Islet precursor cell (in vitro differentiated cells): ENCODE measurements at regions not wholly inside any gene's neighbourhood (a gene's known extent, or its start where the extent isn't known, plus 50 kb on each side); places are given as distances from the start of the nearest gene placed in this dataset.

Experiments
- DNase-seq: peaks from one replicate; pipeline ENCODE4 v3.0.0-alpha.2; 2018

DNA sequence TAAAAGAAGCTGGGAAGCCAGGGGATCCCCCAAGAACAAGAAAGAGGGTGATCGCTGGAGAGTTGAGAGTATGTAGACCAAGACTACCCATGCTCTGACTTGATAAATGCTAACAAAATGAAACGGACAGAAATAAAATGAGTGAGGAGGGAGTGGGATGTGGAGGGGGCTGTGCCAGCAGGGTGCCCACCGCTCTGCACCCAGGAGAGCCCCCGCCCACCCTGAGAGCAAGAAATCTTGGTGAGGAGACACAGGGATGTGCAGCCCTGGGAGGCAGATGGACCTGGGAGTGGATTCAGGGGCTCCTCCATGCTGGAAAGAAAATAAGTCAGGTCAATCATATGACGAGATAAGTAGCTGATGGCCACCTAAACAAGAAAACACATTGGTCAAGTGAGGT, 590.9 kb downstream of the AJAP1 start:
- DNase-seq = no peak

DNA sequence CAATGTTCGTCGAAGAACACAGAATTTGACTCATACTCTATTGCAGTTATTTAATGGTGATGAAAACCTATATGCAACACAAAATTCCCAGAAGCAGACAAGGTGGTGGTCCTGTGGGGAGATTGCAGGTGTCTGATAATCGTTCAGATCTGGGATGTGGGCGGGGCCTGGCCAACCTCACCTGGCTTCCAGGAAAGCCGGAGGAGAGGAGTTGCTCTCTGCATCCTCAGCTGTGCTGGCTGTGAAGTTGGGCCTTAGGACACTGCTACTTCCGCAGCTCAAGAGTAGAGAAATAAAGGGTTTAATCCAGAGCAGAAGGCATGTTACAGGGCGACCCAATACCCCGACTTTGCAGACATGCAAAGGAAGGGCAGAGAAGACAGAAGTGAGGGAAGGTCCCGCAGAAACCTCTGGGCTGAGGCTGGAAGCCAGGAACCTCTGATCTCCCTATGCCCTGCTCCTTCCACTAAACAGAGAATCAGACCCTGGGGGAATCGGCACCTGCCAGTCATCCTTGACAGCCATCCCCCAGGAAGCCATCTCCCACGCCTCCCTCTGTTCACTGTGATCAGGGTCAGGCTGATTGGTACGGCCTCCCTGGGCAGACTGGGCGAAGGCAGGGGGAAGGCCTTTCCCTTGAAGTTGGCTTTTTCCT, 590.3 kb downstream of the AJAP1 start:
- DNase-seq = peak; percentile 30

DNA sequence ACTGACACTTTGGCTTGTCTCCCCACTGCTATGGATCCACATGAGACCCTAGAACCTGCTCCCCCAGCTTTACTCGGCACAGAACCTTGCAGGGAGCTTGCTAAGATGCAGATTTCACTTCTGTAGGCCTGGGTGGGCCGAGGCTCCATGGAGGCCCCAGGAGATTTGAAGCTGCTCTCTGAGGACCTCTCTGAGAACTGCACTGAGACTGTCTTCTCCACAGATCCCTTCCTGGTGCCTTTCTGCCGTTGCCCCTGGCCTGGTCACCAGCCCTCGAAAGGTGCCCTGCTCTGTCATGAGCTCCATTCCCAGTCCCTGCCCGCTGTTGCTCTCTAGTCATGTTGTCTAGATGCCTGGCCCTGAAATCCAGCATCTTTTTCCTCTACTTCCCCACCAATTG, 588.4 kb downstream of the AJAP1 start:
- DNase-seq = no peak

DNA sequence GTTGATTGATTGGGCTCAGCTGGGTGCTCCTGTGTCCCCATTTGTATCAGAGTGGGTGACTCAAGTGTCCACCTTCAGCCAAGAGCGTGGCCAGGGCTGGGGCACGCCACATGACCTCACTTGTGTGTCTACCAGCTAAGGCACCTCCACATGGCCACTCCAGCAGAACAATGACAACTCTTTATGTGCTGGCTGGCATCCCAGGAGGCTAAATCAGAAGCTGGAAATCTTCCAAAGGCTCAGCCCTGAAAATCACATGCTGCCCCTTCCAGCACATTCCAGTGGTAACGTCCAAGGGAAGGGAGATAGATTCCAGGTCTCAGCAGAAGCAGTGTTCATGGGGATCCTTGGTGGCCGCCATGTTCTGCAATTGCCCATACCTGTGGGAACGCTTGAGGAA, 585.5 kb downstream of the AJAP1 start:
- DNase-seq = no peak

DNA sequence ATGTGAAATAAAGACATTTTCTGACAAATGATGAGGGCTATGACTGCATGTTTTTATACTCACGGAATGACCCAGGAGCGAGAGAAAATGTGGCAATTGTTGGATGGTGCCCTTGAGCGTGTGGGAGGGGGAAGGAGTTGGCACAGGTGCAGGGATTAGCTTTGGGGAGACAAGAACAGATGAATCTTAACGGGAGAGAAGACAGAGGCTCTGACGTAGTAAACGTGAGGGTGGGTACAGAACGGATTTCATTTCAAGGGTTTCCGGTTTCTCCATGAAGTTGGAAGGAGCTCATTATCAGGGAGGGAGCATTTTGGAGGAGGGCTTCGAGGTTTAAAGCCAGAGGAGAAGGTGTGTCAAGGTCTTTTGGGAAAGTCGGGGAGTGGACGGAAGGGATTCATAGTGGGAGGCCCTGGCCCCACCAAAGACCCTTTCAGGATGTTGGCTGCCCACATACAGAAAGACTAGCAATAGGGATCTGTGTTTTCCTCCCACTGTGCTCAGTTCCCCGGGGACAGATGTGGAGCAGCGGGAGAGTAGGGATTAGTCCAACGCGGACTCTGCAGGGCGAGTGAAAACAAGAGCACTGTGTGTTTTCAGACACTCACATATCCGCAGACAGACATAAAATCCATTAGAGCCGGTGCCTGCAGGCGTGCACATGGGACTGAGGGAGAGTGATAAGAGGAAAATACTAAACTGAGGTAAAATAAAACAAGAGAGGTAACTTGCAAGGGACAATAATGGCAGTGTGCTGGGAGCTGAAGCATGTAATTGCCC, 584.1 kb downstream of the AJAP1 start:
- no peak for DNase-seq

DNA sequence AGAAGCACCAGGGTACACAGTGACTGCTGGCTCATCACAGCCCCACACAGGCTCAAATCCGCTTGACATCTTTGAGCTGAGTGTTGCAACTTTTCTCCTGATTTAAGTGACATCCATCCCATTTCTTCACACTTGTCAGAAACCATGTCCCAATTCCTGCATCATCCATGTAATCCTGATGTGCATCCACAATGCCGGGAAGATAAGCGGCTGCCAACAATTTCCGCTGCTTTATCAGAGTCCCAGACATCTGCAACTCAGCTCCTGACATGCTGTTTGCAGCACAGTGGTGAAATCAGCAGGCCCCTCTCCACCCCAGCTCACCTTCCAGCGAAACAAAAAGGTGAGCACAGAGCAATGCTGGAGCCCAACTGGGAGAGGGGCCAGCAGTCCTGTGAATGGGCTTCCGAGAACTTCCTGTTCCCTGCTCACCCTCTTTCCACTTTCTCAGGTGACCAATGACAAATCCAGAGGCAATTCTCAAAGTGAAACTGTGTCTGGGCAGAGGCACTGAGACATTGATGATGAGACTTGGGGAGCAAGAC, 581.0 kb downstream of the AJAP1 start:
- DNase-seq = no peak

DNA sequence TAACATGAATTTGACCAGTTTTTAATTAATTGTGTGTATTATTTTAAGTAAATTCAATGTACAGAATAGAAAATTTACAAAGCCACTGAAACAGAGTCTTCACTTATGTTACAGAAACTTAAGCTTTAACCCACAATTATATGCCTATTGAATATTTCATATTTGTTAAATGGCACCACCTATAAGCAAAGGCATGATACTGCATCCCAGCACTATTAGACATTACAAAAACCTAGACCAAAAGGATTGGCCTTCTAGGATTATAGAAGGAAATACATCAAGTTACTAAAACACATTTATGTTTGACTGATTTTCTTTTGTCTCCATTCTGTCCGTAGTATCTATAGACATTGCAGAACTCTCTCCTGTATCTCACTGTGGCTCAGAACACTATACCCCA, 578.1 kb downstream of the AJAP1 start:
- DNase-seq = no peak

DNA sequence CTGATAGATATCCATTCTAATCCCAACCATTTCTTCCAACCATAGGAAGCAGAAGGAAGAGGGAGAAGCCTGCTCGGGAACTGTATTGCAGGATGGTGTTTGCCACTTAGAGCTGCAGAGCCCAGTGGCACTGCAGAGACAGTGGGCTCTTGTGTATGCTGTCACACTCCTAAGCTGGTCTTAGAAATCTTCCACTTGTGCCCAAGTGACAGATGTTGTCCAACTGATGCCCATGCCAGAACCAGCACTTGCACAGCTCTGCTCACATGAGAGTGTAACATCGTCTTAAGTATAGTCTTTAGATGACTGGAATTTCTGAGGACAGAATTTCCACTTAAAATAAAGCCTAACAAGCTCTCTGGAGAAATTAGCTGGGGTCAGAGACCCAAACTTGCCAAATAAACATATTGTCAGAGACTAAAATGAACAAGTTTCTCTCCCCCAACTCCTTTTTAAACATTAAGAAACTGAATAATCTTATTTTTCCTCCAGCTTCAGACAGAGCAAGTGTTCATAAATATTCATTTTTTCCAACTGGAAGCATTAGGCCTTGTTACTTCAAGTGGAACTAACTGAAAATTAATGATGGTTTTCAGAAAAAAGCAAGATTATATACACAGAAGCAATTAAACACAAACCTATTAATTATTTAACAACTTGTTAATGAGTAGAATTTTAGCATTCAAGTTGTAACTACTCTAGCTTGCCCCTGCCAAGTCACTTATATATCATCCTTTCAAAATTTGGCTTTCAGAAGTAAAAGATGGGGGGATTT, 577.3 kb downstream of the AJAP1 start:
- no peak for DNase-seq

DNA sequence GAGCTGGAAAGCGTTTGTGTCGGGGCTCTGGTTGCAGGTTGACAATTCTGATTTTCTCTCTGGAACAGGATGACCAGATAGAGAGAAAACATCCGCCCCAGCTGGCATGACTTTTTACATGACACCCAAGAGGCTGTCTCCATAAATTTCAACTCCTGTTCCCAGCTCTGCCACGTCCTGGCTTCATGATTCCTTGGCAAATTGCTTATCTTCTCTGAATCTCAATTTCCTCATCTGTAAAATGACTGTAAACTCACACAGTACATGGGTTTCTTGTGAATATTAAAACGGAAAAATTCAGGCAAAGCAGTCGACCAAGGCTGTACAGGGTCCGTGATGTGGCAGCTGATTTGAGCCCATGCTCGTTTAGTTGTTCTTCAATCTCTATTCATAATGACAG, 572.7 kb downstream of the AJAP1 start:
- DNase-seq = no peak

DNA sequence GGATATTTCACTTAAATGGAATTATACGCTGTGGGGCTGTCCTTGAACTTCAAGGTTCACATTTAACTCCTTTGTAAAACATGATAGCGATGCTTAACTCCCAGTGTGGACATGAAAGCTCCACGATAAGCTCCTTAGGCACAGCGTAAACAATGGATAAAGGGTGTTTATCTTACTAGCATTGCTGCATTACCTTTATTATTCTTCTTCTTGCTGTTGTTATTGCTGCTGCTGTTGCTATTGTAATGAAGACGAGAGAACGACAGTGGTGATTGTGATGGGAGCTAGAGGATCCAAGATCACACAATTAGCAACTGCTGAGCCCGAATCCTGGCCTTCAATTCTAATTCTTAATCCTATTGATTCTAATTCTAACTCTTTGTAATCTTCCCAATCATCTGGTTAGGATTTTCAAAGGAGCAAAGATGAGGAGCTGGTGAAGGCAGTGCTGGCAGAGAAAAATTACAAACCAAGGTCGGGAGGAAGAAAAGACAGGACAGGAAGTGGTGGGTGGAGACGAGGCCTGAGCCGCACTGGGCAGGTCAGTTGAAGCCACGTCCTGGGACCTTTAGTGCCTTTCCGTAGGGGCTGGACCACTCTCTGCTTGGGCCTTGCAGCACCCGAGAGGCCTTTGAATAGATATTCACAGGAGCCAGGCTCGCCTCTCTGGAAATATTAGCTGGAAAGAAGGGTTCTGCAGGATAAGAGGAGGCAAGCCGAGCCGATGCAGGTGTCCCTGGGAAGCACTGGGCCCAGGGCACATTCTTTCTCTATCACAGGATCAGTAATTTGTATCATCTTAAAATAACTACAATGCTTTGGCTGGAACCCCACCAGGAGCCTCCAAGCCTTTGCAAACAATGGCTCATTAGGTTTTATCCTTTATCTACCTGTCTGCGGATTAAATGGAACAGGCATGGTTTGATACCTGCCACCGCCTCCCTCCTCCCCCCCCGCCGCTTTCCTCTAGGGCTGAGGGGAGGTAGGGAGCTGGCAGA, 571.6 kb downstream of the AJAP1 start:
- no peak for DNase-seq

DNA sequence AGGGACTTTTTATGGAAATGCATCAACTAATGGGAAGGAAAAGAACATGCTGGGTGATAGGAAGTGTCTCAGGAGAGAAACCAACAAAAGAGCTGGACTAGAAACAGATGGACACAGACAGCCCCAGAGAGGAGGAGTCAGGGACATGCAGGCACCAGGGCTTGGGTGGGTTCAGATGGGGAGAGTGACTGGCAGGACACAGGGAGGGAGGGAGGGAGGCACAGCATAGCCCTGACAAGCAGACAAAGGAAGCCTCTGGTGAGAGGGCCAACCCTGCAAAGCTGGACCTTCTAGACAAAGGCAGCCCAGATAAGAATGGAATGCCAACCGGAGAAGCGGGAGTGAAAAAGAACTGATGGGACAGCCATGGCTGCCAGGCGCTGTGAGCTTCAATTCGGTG, 568.8 kb downstream of the AJAP1 start:
- no peak for DNase-seq

DNA sequence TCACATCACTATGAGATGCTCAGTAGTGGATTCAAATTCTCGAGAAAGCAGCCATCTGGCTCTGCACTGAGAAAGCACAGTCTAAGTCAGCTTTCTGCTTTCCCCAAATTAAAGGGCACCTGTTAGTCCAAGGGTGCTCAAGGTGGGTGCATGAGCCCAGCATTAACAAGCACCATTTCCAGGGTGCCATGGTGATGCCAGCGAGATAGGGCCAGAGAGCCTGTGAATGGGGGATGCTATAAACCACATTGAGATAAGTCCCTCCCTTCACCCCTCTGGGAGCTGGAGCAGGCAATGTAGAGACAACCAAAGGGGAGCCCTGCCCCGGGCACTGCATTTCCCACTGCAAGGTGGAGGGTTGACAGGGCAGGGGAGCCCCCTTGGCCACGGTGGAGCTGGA, 568.2 kb downstream of the AJAP1 start:
- DNase-seq = no peak

DNA sequence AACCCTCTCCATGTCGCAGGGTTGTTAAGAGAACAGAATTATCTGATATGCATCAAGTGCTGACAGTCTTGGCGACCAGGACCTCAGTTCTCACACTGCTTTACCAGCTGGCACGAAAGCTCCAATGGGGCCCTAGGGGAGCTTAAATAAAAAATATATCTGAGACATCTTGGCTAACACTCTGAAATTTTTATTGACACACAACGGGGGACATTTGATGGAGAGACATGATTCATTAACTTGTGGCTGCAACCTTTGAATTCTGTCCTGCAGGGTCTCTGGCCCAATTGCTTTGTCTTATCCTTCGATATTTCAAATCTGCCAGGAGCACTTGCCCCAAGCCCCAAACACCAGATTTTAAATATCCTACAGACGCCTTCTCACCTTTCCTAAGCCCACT, 567.0 kb downstream of the AJAP1 start:
- DNase-seq = no peak

DNA sequence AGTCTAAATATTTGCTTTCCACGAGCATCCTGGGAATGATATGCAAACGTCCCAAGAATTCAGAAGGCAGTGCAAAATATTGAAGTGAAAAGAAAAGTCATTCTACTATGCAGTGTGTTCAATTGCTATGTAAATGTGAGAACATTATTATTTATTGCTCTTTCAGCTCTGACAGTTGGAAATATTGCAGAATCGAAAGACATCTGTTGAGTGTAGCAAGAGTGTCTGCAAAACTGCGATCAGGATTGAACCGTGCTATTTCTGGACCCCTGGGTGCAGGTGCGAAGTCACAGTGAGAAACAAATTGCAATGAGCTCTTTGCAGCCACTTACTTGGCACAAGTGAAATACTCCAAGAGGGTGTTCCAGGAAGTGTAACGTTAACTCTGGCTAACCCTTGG, 566.4 kb downstream of the AJAP1 start:
- DNase-seq = no peak

DNA sequence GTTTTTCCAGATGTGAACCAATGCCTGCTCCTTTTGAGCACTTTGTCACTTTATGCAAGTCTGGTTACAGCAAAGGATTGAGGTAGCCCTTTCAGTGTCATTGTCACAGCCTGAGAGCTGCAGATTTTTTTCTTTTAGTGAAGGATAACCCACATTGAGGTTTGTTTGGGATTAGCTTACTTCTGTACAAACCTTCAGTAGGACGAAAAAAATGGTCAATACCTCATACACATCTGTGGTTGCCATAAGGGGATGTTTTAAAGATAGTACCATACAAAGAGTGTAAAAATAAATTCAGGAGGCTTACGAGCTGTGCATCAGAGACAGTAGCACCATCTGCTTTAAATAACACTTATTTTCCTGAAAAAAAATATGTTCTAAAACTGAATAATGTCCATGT, 566.0 kb downstream of the AJAP1 start:
- DNase-seq = no peak

DNA sequence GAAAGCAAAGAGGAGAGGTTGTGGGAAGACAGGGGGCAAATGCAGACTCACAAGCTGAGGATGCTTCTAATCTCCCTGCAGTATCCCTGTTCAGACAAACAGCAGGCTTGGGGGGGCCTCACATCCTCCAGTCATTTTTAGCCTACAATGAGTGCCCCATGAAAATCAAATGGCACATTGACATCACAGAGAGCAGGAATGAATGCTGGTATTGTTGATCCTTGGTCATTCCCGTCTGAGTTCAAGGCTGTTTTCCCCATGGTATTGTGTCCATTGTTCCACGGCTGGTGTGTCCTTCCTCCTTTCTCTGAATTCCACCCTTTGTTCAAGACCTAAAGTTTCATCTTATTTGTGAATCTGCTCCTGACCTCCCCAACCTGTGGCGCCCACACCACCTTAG, 545.6 kb downstream of the AJAP1 start:
- DNase-seq = no peak

DNA sequence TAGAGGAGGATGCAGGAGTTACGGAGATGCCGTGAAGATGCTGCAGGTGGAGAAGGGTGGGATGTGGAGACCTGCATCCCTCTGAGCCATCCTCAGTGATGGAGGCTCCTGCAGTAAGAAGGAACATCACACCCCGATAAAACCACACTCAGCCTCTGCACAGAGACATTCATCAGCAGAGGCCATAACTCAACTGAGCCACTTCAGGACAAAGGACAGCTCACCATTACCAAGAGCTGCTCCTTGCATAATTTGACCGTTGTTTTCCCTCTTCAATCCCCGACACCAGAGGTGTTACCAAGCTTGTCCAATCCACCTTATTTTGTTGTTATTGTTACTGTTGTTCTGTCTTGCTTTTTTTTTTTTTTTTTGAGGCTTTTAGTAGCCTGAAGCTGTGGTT, 543.9 kb downstream of the AJAP1 start:
- no peak for DNase-seq

DNA sequence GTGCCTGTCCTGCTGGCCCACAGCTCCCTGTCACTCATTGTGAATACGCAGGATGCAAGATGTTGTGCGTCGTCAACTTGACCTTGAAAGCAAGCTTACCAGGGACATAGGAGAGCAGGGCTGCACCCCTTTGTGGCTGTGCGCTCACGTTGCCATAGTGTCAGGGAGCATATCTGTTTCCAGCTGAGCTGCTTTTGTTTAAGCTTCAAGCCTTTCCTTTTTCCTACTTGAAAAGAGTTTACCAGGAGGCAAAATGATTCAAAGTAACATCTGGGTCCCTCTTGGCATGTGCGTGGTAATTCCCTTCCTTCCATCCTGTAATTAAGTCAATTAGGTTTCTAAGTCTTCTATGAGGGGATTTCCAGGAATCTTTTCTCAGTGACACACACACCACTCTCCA, 537.1 kb downstream of the AJAP1 start:
- no peak for DNase-seq

DNA sequence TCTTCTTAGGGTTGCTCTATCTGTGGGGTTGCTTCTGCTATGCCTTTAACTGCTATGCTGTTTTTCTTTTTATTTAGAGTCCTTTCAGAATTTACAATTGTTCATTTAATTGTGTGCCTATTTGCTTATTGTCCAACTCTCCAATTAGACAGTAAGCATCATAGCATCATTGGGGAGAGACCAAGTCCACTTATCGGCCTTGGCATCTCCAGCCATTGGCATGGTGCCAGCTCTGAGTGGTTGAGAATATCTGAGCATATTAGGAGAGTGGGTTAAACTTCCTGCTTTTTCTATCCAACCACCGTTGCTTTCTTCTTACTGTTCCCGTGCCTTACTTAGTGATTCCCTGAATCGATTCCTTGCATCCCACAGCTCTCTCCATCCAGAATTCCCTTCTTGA, 535.0 kb downstream of the AJAP1 start:
- no peak for DNase-seq

DNA sequence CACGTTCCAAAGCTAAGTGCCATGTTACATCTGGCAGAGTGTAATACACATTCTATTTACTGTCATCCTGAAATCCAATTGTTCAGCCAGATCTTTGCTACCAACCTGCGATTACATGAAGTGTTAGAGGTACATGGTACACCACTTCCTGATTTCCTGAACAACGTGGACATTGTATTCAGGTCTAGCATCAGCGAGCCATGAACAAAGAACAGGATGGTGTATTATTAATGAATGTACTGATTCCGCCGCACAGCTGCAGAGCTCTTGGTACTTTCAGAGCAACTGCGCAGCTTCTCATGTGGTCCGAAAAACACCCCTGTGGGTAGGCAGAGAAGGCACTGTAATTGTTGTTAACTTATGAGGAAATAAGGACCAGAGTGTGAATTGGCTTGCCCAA, 511.4 kb downstream of the AJAP1 start:
- no peak for DNase-seq

DNA sequence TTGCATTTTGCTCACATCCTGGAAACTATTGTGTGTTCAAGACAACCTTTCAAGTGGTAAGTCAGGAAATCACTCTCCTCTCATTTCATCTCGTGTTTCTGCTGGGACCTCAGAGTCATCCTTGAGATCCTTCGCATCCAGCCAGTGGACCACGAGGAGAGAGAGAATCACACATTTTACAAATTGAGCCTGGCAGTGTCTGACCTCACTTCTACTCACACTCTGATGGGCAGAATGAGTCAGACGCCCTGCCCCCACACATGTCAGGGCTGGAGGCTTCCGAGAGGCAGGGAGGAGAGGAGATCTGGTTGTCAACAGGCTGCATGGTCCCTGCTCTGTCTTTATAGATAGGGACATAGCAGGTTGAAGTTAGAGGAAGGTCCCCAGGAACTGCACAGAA, 509.7 kb downstream of the AJAP1 start:
- peak; percentile 75 for DNase-seq

DNA sequence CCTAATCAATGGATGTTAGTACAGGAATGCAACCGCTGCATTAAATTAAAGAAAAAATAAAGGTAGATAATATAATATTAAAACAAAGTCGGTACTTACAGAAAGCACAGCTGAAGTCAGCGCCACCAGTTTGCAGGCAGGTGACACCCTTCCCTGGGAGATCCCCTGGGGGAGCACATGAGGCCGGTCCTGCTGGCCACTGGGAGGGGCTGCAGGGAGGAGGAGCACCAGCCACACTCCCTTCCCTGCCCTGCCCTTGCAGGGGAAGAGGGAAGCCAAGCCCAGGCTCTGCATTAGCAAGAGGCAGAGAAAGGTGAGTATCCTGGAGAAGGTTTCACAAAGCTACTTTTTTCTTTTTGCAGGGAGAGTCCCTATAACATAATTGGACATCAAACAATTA, 507.0 kb downstream of the AJAP1 start:
- DNase-seq = peak; percentile 68

DNA sequence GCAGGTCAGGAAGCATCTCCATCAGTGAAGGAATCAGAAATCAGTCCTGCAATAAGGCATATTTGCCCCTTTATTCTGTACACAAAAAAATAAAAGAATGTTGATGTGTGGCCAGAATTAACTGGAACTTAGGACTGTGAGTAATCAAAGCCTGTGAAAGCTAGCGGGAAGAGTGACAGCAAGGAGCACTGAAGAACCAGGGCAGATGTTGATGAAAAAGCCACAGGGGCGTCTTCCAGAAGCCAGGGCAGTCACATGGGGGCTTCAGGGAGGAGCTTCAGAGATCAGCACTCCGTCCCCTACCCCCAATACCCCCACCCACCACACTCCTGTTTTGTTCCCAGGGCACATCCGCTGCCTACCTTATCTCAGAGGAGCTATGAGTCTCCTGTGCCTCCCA, 502.8 kb downstream of the AJAP1 start:
- DNase-seq = no peak
